GOT3 (cell line): ENCODE measurements at regions not wholly inside any gene's neighbourhood (a gene's known extent, or its start where the extent isn't known, plus 50 kb on each side); places are given as distances from the start of the nearest gene placed in this dataset.

Source experiments
- DNase-seq: peaks from one replicate; lab custom pipeline; 2025; ENCODE audit warnings: mixed read lengths; lab: John Stamatoyannopoulos, UW

DNA sequence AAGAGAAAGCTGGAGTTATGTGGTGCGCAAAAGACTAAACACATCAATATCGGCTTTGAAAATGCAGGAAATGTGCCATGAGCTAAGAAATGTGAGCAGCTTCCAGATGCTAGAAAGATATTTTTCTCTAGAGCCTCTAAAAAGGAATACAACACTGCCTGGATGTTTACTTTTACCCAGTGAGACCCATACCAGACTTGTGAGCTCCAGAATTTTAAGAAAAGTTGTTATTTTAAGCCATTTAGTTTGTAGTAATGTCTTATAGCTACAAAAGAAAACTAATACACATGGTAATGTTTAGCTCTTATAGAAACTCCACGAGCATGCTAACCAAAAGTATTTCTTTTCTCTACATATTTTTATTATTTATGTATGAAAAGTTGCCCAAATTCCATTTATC lies 1389.4 kb downstream of the C4orf33 start:
- no peak for DNase-seq

DNA sequence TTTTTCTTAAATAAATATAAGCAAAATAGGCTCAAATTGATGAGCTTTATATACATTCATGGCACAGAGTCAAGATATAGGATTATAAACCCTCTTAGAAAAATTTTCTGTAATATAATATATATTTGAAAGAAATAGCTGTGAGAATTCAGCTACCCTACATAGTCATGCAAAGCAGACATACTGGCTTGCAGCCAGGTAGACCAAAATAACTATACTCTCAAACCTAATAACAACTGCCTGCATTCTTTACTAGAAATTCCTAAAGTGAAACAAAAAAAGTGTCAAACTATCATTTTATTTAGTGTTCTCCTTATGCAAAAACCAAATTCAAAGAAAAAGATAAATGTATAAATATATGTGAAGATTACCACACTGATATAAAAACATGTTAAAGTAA lies 1390.2 kb downstream of the C4orf33 start:
- DNase-seq, result no peak

DNA sequence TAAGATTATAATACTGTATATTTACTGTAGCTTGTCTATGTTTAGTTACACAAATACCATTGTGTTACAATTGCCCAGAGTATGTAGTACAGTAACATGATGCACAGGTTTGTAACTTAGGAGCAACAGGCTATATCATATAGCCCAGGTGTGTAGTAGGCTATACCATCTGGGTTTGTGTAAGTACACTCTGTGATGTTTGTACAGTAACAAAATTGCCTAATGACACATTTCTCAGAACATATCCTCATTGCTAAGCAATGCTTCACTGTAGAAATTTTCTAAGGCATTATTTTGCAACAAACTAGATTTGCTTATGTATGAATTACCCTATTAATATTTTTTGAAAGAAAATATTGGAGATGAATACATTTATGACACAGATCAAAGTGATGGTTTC lies 1390.9 kb downstream of the C4orf33 start:
- DNase-seq, result no peak

DNA sequence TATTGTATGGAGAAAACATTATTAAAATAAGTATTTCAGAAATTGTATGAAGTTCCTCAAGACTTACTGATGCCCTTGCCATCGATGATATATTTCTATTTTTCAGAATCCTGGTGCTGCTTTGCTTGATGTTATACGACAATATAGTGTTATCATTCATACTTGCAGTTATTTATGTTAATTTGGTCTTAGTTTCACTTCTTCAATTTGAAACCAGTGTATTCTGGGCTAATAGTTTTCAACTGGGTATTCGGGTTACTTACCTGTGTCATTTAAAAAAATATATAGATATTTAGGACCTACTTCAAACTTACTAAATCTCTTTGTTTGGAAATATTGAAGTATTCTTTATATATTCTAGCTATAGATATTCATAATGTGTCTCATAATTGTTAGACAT lies 1414.7 kb downstream of the C4orf33 start:
- DNase-seq, result no peak

DNA sequence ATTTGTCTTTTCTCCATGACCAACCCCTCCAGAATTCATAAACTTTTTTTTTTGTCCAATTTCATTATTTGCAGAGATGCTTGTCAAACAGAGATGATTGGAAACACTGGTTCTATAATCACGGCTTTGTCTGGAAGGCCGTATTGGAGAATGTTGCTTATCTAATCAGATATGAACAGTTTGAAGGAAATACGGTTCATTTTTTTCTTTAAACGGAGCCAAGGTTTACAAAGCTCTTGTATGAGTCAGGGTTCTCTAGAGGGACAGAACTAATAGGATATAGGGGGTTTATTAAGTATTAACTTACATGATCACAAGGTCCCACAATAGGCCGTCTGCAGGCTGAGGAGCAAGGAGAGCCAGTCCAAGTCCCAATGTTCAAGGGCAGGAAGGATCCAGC lies 1415.8 kb downstream of the C4orf33 start:
- peak; percentile 0 for DNase-seq

DNA sequence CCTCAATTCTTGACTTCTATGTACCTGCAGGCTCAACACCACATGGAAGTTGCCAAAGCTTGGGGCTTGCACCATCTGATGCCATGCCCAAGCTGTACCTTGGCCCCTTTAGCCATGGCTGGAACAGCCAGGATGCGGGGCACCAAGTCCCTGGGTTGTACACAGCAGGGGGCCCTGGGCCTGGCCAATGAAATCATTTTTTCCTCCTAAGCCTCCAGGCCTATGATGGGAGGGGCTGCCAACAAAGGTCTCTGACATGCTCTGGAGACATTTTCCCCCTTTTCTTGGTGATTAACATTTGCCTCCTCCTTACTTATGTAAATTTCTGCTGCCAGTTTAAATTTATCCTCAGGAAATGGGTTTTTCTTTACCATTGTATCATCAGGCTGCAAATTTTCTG lies 1428.1 kb downstream of the C4orf33 start:
- no peak for DNase-seq

DNA sequence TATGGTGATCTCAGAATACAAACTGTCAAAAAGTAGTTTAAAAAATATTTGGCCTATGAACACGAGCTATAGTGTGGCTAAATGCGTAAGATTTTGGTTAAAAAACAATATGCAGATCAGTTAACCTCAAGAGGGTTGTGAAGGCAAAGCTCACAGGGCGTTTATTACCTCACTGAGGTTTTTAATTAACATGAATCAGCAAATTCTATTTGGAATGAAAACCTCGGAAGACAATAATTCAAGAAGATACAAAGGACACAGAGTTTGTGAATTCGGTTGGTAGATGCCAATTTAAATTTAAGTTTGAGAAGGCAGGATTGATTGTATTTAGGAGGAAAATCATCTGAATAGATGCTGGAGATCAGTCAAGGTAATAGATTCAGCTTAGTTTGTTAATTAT lies 1434.6 kb downstream of the C4orf33 start:
- DNase-seq, result no peak

DNA sequence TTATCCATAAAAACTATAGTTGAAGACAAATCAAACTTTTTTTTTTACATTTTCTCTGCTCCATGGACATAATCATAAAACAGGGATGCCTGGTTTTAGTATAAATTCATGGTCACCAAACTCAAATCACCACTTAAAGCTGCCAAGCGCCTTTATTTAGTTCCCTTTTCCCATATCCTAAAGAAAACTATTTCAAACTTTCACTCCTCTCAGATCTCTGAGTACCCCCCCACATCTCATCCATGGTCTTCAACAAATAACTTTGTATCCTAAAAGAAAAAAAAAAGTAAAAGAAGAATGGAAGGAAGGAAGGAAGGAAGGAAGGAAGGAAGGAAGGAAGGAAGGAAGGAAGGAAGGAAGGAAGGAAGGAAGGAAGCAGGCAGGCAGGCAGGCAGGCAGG lies 1438.7 kb downstream of the C4orf33 start:
- no peak for DNase-seq

DNA sequence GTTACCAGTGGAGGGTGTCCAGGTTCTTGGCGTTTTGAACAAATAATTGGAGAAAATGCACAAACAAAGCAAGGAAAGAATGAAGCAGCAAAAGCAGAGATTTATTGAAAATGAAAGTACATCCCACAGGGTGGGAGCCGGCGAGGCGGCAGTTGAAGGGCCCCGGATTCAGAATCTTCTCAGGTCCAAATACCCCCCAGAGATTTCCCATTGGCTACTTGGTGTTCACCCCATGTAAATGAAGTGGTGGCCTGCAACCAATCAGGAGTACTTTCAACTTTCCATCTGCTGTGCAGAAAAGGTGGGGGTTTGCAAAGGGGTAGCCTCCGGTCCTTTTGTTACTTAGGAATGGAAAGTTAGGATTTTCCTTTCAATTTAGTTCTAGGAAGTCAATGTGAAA lies 1447.0 kb downstream of the C4orf33 start:
- no peak for DNase-seq

DNA sequence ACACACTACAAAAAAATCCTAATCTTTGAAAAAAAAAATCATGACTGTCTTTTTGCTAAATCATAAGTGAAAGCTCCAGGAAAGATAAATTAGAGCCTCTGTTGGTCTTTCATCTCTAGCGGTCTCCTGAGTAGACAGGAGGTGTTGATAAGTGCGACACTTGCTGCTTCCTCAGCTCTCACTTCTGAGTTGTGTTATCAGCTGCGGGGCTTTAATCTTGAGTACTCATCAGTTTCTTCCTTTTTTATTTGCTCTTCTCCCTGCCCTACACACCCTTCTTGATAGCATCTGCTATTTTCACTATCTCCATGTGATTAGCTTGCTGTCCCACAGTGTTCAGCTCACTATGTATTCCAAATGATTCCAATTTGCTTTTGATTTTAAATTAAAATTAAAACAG lies 1449.2 kb downstream of the C4orf33 start:
- DNase-seq, result no peak

DNA sequence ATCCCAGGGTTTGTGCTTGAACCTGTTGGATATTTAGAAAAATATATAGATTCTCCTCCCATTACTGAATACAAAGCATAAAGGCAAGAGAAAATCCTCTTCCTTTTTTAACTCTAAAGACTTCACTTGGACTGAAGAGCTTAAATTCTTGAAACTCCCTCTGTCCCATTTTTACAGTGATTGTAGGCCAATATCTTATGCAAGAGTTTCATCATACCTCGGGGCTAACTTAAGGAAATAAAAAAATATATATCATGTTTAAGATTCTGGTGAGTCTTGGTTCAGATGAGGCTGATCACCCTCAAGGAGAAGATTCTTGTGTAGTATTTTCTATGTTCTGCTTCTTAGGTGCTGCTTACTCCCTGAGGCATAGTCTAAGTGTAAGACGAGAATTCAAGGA lies 1449.6 kb downstream of the C4orf33 start:
- DNase-seq, result no peak

DNA sequence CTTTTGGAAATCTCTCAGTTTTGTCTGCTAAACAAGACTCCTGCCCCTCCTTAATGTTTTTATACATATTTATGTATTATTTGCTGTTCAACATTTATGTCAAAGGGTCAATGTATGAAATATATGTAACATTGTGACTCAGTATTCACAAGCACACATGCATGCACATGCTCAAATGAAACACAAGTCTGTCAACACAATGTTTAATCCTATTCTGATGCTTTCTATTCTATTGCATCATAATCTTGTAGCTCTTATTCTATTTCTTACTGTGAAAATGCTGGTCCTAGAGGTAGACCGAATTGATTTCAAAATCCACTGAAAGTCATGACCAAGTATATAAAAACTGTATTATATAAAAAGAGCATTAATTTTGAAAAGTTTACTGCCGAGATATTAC lies 1463.3 kb downstream of the C4orf33 start:
- DNase-seq, result no peak

DNA sequence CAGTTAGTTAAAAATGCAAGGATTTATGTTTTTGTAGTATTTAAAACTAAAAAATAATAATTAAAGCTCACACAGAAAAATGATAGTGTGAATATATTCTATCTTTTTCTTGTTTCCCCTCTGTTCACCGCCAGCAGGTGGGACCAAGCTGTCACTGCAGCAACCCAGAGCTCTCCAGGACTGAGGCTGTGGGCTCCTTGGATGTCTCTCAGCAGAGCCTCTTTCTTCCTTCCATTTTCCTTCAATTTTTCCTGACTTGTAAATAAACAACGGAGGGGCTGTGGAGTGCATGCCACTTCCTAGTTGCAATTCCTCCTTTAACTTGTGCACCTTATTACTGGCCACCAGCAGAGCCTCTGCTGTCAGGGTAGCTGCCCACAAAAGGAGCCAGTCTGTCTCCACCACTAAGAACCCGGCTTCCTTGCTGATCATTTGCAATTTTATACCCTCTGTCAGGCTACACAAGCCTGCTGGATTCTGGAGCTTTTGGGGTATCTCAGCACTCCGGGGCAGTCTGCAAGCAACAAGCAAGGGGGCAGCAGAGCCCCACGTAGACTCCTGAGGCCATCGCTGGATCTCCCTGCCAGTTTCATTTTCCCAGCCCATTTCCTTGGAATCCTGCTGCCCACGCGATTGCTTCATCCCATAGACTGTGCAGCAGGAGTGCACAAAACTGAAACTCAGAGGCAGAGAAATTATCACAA lies 1467.4 kb downstream of the C4orf33 start:
- peak; percentile 1 for DNase-seq

DNA sequence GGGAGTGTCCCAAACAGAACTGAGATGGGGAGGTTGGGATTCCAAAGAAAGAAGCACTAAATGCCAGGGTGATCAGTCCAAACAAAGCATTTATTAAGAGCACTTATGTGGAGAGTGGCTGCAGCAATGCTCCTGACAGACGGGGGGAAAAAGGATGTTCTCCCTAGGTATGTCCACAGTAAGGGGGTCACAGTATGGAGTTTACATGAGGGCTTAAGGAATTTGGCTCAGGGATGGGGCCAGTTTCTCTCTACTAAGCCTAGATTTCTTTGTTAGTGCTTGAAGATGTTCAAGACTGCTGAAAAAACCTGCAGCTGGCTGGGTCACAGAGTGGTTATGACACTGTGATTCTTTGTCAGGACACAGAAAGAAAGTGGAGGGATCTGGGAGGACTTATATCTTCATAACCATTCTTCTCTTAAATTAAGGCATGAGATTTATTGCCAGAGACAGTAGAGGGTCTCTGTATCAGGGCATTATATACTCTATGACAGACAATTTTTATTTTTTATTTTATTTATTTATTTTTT lies 1468.0 kb downstream of the C4orf33 start:
- DNase-seq, result no peak

DNA sequence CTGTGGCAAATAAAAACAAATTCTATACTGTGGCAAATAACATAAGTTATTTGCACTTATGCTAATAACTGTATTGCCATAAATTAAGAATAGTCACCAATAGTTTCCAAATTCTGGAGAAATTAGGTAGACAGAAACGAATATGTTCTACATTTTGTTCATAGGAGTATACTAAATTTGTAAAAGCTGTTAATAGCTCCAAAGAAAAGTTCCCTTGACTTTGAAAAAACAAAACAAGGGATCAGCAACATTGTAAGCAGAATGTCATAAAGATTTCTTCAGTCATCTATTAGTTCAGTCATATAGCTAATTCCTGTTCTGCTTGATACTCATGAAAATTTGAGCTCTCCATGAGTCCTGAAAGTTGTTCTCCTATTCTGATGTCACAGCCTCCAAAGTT lies 1472.8 kb downstream of the C4orf33 start:
- no peak for DNase-seq

DNA sequence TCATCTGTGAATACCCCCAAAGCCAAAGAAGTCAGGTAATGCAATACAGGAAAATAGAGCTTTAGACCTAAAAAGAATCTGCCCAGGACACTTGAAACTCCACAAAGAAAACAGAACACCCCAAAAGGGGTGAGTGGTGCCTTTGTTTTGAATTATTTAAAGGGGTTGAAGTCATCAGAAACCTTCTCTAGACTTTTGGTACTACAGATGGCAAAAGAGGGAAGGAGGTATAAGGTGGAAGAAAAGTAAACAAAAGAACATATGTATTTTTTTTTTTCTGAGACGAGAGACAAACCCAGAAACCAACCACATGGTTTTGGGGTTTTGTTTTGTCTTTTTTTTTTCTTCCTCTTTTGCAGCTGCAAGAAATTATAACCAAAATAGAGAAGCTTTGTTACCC lies 1477.8 kb downstream of the C4orf33 start:
- no peak for DNase-seq

DNA sequence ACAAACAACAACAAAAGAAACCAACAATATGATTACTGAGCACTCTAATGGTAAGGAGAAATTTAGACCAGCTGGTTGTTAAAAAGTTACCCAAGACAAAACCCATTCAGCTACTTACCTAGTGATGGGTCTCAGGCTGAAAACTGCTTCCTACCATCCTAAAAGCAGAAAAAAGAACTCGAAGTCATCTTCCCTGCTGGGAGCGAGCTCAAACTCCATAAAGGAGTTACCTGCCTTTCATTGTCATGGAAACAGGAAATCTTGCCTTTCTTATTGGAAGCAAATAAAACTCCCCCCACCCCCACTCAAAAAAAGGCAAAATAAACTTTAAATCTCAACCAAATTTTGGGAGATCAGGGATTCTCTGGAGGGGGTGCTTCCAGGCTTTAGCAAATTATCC lies 1478.3 kb downstream of the C4orf33 start:
- no peak for DNase-seq

DNA sequence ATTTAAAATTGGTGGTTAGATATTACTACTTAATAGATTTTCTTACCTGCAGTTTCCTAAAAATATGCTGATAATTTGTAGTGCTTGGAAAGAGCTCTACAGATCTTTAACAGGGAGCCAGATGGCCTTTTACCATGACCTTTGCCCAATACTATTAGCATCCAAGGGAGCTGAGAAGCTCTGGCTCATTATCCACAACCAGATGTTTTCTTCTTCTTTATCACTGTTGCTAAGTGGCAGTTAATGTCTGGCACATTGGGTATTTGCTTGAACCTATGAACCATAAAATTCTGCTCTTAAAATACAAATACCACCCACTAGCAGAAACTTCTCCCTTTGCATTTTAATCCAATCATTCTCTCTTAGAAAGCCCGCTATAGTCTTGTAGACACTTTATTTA lies 1480.3 kb downstream of the C4orf33 start:
- DNase-seq, result no peak

DNA sequence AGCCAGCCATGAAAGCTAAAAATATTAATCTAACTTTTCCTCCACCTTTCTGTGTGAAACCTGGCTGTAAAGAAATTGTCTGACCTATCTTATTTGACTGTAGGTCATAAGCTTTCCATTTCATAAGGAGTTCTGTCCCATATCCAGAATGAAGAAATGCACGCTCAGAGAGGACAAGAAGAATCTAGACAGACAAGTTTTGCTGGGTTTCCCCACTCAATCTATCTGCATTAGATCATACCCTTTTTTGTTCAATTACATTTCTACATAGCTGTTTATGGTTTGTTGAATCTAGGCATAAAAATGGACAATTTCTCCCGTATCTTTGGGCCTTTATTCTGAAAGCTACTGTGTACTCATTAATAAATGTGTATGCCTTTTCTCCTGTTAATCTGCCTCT lies 1495.1 kb downstream of the C4orf33 start:
- DNase-seq, result no peak

DNA sequence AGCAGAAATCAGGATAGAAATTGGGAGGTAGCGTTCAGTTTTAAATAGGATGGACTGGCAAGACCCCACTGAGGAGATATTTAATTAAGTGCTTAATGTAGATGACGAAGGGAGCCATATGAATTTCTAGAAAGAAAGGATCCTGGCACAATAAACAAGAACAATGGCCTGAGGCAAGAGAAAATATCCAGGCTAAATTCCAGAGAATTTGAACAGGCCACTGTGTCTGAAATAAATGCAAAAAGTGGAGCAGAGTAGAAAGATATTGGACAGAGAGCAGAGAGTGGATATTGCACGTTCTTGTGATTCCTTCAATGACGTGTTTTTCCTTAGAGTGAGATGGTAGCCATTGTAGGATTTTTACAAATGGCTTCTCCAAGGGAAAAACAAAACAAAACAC lies 1504.8 kb downstream of the C4orf33 start:
- no peak for DNase-seq

DNA sequence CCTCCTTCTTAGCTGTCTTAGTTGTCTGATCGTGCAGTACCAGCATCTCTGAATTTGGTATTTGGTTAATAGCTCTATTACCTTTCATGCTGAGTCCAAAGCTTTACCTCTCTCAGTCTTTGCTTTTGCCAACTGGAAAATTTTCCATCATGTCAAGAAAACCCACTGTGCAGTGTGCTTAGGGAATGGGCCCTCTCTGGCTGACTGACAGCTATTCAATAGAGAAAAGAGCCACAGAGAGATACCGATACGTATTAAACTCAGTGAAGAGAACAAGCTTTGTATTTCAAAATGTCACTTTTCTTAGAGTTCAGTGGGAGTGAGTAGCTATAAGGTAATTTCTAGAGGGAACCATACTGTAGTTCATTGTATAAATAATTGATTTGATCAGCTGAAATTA lies 1507.1 kb downstream of the C4orf33 start:
- no peak for DNase-seq

DNA sequence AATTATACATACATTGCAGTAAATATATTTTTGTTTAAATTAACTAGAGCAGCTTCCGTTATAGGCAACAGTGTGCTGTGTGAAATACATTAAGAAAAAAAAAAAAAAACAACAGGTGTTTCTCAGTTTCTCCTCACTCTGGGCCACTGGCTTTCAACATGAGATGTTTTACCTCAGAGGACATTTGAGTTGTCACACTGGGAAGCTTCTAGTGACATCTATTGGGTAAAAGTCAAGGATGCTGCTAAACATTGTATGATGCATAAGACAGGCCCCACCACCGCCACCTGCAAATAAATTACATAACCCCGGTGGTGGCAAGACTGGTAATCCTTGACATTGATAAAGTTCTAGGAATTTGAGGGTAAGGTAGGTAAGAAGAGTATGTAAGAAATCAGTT lies 1512.2 kb downstream of the C4orf33 start:
- DNase-seq, result no peak

DNA sequence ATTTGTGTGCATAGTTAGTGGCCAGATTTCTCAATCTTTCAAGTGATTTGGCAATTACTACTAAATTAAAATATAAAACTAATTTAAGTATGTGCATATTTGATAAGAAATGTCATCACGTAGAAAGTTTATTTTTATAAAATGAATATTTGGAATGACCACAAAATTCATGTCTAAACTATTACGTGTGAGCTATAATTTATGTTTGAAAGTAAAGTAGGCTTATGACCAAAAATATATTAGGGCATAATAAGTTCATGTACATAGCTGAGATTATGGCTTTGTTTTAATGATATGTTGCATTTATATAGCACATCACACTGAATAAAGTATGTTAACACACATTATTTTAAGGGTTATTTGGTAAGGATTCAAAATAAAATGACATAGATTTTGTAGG lies 1532.6 kb downstream of the C4orf33 start:
- DNase-seq, result no peak
